ENCODE measurements at regions not wholly inside any gene's neighbourhood (a gene's known extent, or its start where the extent isn't known, plus 50 kb on each side); places are given as distances from the start of the nearest gene placed in this dataset.

- Histone ChIP-seq H3K79me2 (ENCODE audit: insufficient read depth, low read length) (no peaks in the 10 kb centered on the region), H3K9ac (ENCODE audit: low read length) (no peak overlapping the region), H3K4me3 (ENCODE audit: insufficient read depth, low read length, poor library complexity, severe bottlenecking) (no peak overlapping the region), H3K4me2 (ENCODE audit: low read depth, low read length, poor library complexity, severe bottlenecking) (no peak overlapping the region), H3K9me2 (replicated peaks; ENCODE audit: insufficient read depth, low read length) (no peaks in the 10 kb centered on the region), H3K9me3 (ENCODE audit: insufficient read depth, low read length) (peaks cover 5% of the 10 kb centered on the region; the same call in 1 of the 2 replicates), H3K27ac (ENCODE audit: low read depth, low read length) (no peak overlapping the region), H3K27me3 (ENCODE audit: low read length) (no peaks in the 10 kb centered on the region), H3F3A (ENCODE audit: insufficient read depth) (no peaks in the 10 kb centered on the region), H3K36me3 (ENCODE audit: low read length) (no peaks in the 10 kb centered on the region), H2AFZ (ENCODE audit: low read depth, low read length, severe bottlenecking) (no peak overlapping the region), H4K20me1 (ENCODE audit: low read depth, low read length) (no peaks in the 10 kb centered on the region)
- no peak for TF ChIP-seq EZH2phosphoT487 (conservative IDR thresholded peaks at IDR 0.05; ENCODE audit: low read length)
- no peak for TF ChIP-seq CTCF (IDR thresholded peaks at IDR 0.05; ENCODE audit: insufficient read depth, low read length, poor library complexity, severe bottlenecking)
Observed at GRCh38 chr5:157934600-157934999, 75.7 kb upstream of the CLINT1 start.

GRCh38 chr5:157933005-157933404, 74.1 kb upstream of the CLINT1 start:
- no peaks in the 10 kb centered on the region for H3K27me3 ChIP-seq (ENCODE audit: low read length)

GRCh38 chr5:157930710-157931109, 71.8 kb upstream of the CLINT1 start:
- Histone ChIP-seq H3K9me2 (replicated peaks; ENCODE audit: insufficient read depth, low read length) (no peaks in the 10 kb centered on the region), H3K36me3 (ENCODE audit: low read length) (no peaks in the 10 kb centered on the region), H4K20me1 (ENCODE audit: low read depth, low read length) (no peaks in the 10 kb centered on the region), H3K9ac (ENCODE audit: low read length) (no peak overlapping the region), H3K4me3 (ENCODE audit: insufficient read depth, low read length, poor library complexity, severe bottlenecking) (no peak overlapping the region), H3K79me2 (ENCODE audit: insufficient read depth, low read length) (no peaks in the 10 kb centered on the region), H3K27me3 (ENCODE audit: low read length) (no peaks in the 10 kb centered on the region), H3K9me3 (ENCODE audit: insufficient read depth, low read length) (peaks cover 5% of the 10 kb centered on the region; the same call in 1 of the 2 replicates), H2AFZ (ENCODE audit: low read depth, low read length, severe bottlenecking) (no peak overlapping the region), H3F3A (ENCODE audit: insufficient read depth) (no peaks in the 10 kb centered on the region), H3K27ac (ENCODE audit: low read depth, low read length) (no peak overlapping the region), H3K4me2 (ENCODE audit: low read depth, low read length, poor library complexity, severe bottlenecking) (no peak overlapping the region)
- TF ChIP-seq EZH2phosphoT487 (conservative IDR thresholded peaks at IDR 0.05; ENCODE audit: low read length) (no peak), CTCF (IDR thresholded peaks at IDR 0.05; ENCODE audit: insufficient read depth, low read length, poor library complexity, severe bottlenecking) (no peak)

More at GRCh38 chr5:157933005-157933404, 74.1 kb upstream of the CLINT1 start:
- H4K20me1 ChIP-seq (ENCODE audit: low read depth, low read length), result no peaks in the 10 kb centered on the region
- no peak overlapping the region for H2AFZ ChIP-seq (ENCODE audit: low read depth, low read length, severe bottlenecking)
- H3K4me3 ChIP-seq (ENCODE audit: insufficient read depth, low read length, poor library complexity, severe bottlenecking), result no peak overlapping the region
- peaks cover 5% of the 10 kb centered on the region; the same call in 1 of the 2 replicates for H3K9me3 ChIP-seq (ENCODE audit: insufficient read depth, low read length)
- no peak overlapping the region for H3K9ac ChIP-seq (ENCODE audit: low read length)
- no peaks in the 10 kb centered on the region for H3F3A ChIP-seq (ENCODE audit: insufficient read depth)
- no peaks in the 10 kb centered on the region for H3K36me3 ChIP-seq (ENCODE audit: low read length)
- H3K79me2 ChIP-seq (ENCODE audit: insufficient read depth, low read length), result no peaks in the 10 kb centered on the region
- no peak overlapping the region for H3K4me2 ChIP-seq (ENCODE audit: low read depth, low read length, poor library complexity, severe bottlenecking)
- no peaks in the 10 kb centered on the region for H3K9me2 ChIP-seq (replicated peaks; ENCODE audit: insufficient read depth, low read length)
- no peak overlapping the region for H3K27ac ChIP-seq (ENCODE audit: low read depth, low read length)
- TF ChIP-seq CTCF (IDR thresholded peaks at IDR 0.05; ENCODE audit: insufficient read depth, low read length, poor library complexity, severe bottlenecking), result no peak
- TF ChIP-seq EZH2phosphoT487 (conservative IDR thresholded peaks at IDR 0.05; ENCODE audit: low read length), result no peak

Measured in SU-DHL-6 (cell line).